B cell (primary cell): ENCODE measurements at regions not wholly inside any gene's neighbourhood (a gene's known extent, or its start where the extent isn't known, plus 50 kb on each side); places are given as distances from the start of the nearest gene placed in this dataset.
"Not testable (repeated sequence)": the region's sequence is repeated elsewhere in the genome, so short reads cannot be mapped to it uniquely, and the experiment has no call there.

ENCODE experiments used
- ATAC-seq: fragments of 200-7000 bp; cut with Tn5 transposase; one replicate; pipeline ENCODE4 v1.10.0; 2021; ENCODE audit warnings: low read depth, mild to moderate bottlenecking, moderate number of reproducible peaks, moderate library complexity
- CTCF ChIA-PET: fragments of 350-600 bp; sonication (Branson Sonifier 250); formaldehyde crosslinking; loops from one replicate; lab custom pipeline; 2021; ENCODE audit warnings: antibody characterized with exemption, inconsistent platforms; lab: Charles Lee
- POLR2A ChIA-PET: fragments of 350-600 bp; sonication (Branson Sonifier 250); formaldehyde crosslinking; loops from one replicate; lab custom pipeline; 2021; ENCODE audit warnings: antibody characterized with exemption; lab: Charles Lee
- DNase-seq: peaks from one replicate; pipeline ENCODE4 v3.0.0; 2013
- H2AFZ ChIP-seq: 2 replicates; pipeline ENCODE4 v1.6.1; 2012; ENCODE audit warnings: mild to moderate bottlenecking, low read depth, low read length; ENCODE audit not compliant: insufficient read depth, poor library complexity, severe bottlenecking
- H3K27ac ChIP-seq, 2 donors: 1 replicate in 1 of 2; 2 replicates in 1 of 2; pipeline ENCODE4 v1.5.1; 2012 to 2013; ENCODE audit warnings: low read length in 2 of 2, mild to moderate bottlenecking in 2 of 2, moderate library complexity in 1 of 2
- H3K27me3 ChIP-seq, 4 experiments: fragments of 200-600 bp in 1 of 4; sonication (generic) in 1 of 4; replicated peaks in 1 of 4; 1 replicate in 2 of 4; 2 replicates in 2 of 4; pipeline versions ENCODE4 v1.6.1 to v1.7.0; 2013 to 2016; ENCODE audit warnings: low read length in 3 of 4, mild to moderate bottlenecking in 2 of 4, mixed read lengths in 1 of 4, moderate library complexity in 1 of 4; ENCODE audit not compliant: insufficient read depth in 4 of 4, control insufficient read depth in 3 of 4; ENCODE audit errors: control extremely low read depth in 1 of 4
- H3K36me3 ChIP-seq, 2 experiments: replicated peaks in 1 of 2; 1 replicate in 1 of 2; 2 replicates in 1 of 2; pipeline versions ENCODE4 v1.6.1 to v1.7.1; 2013; ENCODE audit warnings: low read length in 1 of 2; ENCODE audit not compliant: insufficient read depth in 2 of 2, control insufficient read depth in 1 of 2; ENCODE audit errors: control extremely low read depth in 1 of 2, extremely low read depth in 1 of 2
- H3K4me1 ChIP-seq, 2 donors: fragments of 200-600 bp in 1 of 2; sonication (generic) in 1 of 2; 1 replicate in 1 of 2; 2 replicates in 1 of 2; pipeline versions ENCODE4 v1.5.1 to v1.6.1; 2013 to 2017; ENCODE audit warnings: low read length in 2 of 2; ENCODE audit not compliant: control insufficient read depth in 2 of 2, insufficient read depth in 2 of 2
- H3K4me2 ChIP-seq: replicated peaks from 2 replicates; pipeline ENCODE3; 2012; ENCODE audit warnings: mild to moderate bottlenecking, low read depth, low read length; ENCODE audit not compliant: poor library complexity, severe bottlenecking
- H3K4me3 ChIP-seq, 5 experiments: fragments of 200-600 bp in 1 of 5; sonication (generic) in 1 of 5; 1 replicate in 3 of 5; 2 replicates in 2 of 5; pipeline versions ENCODE4 v1.5.1 to v1.7.0; 2011 to 2016; ENCODE audit warnings: low read length in 4 of 5, mild to moderate bottlenecking in 4 of 5, low read depth in 2 of 5, control low read depth in 1 of 5, moderate library complexity in 1 of 5; ENCODE audit not compliant: insufficient read depth in 1 of 5; ENCODE audit errors: control extremely low read depth in 1 of 5, extremely low read depth in 1 of 5
- H3K79me2 ChIP-seq: fragments of 200-600 bp; sonication (generic); one replicate; pipeline ENCODE4 v1.6.0; 2016; ENCODE audit warnings: low read length; ENCODE audit not compliant: control insufficient read depth, insufficient read depth
- H3K9ac ChIP-seq: fragments of 200-600 bp; sonication (generic); 2 replicates; pipeline ENCODE4 v1.6.1; 2017; ENCODE audit warnings: mild to moderate bottlenecking, low read length, moderate library complexity
- H3K9me3 ChIP-seq, 3 donors: one replicate each; pipeline versions ENCODE4 v1.6.1 to v1.7.1; 2013; ENCODE audit warnings: low read length in 2 of 3; ENCODE audit not compliant: control insufficient read depth in 2 of 3, insufficient read depth in 1 of 3; ENCODE audit errors: control extremely low read depth in 1 of 3
- H4K20me1 ChIP-seq: 2 replicates; pipeline ENCODE4 v1.6.0; 2012; ENCODE audit warnings: mild to moderate bottlenecking, low read length; ENCODE audit not compliant: insufficient read depth, control insufficient read depth, poor library complexity, severe bottlenecking
- H3K27ac Mint-ChIP-seq: one replicate; pipeline ENCODE4 v1.8.0; 2021; ENCODE audit warnings: mixed read lengths
- H3K27me3 Mint-ChIP-seq: one replicate; pipeline ENCODE4 v1.8.0; 2021; ENCODE audit warnings: mixed read lengths
- H3K4me1 Mint-ChIP-seq: one replicate; pipeline ENCODE4 v1.8.0; 2021; ENCODE audit warnings: mixed read lengths
- H3K4me3 Mint-ChIP-seq: one replicate; pipeline ENCODE4 v1.8.0; 2021; ENCODE audit warnings: mixed read lengths
- H3K9me3 Mint-ChIP-seq: one replicate; pipeline ENCODE4 v1.8.0; 2022; ENCODE audit warnings: mixed read lengths; ENCODE audit not compliant: insufficient read depth
- WGBS: methylation state at CpG from one replicate; pipeline ENCODE4 v1.1.5; 2013; ENCODE audit warnings: missing lambda C conversion rate; ENCODE audit not compliant: insufficient coverage; 5-methylcytosine and 5-hydroxymethylcytosine counted together
- intact Hi-C: fragments of 100-400 bp; cut with micrococcal nuclease; formaldehyde crosslinking; loops from one replicate; pipeline ENCODE4 v1.10.0; 2022

- peak overlapping the region; percentile 38 for H3K4me2 ChIP-seq
- ChIA-PET CTCF (interaction anchor here (0.7 kb wide), 1 partner anchor 170 kb away, joined by 3 read pairs; no protein-coding TSS in a partner anchor), POLR2A (interaction anchor here (0.7 kb wide), 1 partner anchor 22 kb away, joined by 4 read pairs; no protein-coding TSS in a partner anchor)
- H3K27me3 ChIP-seq, H3K79me2 ChIP-seq, H2AFZ ChIP-seq, H3K9me3 Mint-ChIP-seq, H3K4me3 ChIP-seq, H3K36me3 ChIP-seq, H3K9ac ChIP-seq, H3K27ac ChIP-seq, H3K9me3 ChIP-seq, H4K20me1 ChIP-seq, H3K27me3 Mint-ChIP-seq: not testable (repeated sequence)
- WGBS: 7% methylated on average over 15 of the region's 21 CpGs
- H3K27ac Mint-ChIP-seq: peak overlapping the region; percentile 90
- ATAC-seq (peak; percentile 72), DNase-seq (peak; percentile 87)
- peaks cover 13 to 27% of the 10 kb centered on the region in 2 donors for H3K4me1 ChIP-seq
- peak overlapping the region; percentile 77 for H3K4me3 Mint-ChIP-seq
- intact Hi-C loops: loop anchor here (1.0 kb wide), 1 partner anchor 21 kb away; no protein-coding TSS in a partner anchor
- peaks cover 21% of the 10 kb centered on the region for H3K4me1 Mint-ChIP-seq
Observed at GRCh38 chr16:21540770-21541433, 58.5 kb upstream of the METTL9 start.

GRCh38 chr16:21541611-21542051, 57.7 kb upstream of the METTL9 start:
- Mint-ChIP-seq H3K4me3 (peak overlapping the region; percentile 77), H3K27ac (peak overlapping the region; percentile 90), H3K4me1 (peaks cover 21% of the 10 kb centered on the region)
- WGBS: 4% methylated on average over 5 of the region's 10 CpGs
- H3K4me1 ChIP-seq: peaks cover 13 to 27% of the 10 kb centered on the region in 2 donors
- H3K27me3 ChIP-seq, H3K27me3 Mint-ChIP-seq, CTCF ChIA-PET, H3K27ac ChIP-seq, H3K36me3 ChIP-seq, H3K79me2 ChIP-seq, POLR2A ChIA-PET, H3K4me2 ChIP-seq, H3K9me3 Mint-ChIP-seq, H3K9me3 ChIP-seq, H2AFZ ChIP-seq, H3K4me3 ChIP-seq, H4K20me1 ChIP-seq, H3K9ac ChIP-seq: not testable (repeated sequence)
- intact Hi-C loops: loop anchor here (1.0 kb wide), 1 partner anchor 21 kb away; no protein-coding TSS in a partner anchor
- ATAC-seq: peak; percentile 60
- DNase-seq: peak; percentile 60

DNA sequence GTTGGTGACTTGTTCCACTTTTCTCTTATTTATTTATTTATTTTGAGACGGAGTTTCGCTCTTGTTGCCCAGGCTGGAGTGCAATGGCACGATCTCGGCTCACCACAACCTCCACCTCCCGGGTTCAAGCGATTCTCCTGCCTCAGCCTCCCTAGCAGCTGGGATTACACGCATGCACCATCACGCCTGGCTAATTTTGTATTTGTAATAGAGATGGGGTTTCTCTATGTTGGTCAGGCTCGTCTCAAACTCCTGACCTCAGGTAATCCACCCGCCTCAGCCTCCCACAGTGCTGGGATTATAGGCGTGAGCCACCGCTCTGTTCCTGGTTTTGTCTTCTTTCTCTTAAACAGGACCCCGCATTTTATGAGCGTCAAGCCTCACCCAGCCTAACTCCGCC, 57.3 kb upstream of the METTL9 start:
- WGBS: no CpG with 5 or more reads among the region's 15 CpGs
- CTCF ChIA-PET: not testable (repeated sequence)

DNA sequence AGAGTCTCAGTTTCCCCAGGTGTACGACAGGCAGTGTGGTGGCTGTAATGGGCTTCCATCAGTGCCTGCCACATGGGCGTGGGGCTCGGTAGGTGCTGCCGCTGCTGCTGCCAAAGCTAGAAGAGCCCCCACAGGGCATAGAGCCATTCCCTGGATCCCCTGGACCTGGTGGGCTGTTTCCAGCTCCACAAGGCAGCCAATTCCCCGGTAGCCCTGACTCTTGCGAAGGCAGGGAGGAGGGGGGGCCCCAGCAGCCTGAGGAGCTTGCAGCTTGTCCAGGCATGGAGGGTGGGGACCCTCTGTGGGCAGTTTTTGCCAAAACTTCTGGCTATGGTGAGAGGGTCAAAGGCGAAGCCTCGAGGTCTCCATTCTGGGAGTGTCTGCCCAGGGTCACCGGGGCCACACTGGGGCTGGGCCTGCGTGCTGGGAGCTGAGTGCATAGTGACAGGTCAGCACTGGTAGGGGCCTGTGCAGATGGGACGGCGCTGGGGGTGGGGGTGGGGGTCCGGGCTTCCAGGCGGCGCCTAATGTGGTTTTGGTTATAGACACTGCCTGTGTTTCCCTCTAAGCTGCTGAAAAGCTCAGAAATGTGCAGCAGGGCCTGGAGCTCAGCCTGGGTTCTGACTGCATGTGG, 56.8 kb upstream of the METTL9 start:
- POLR2A ChIA-PET, H3K4me2 ChIP-seq, intact Hi-C loops, H3K4me3 ChIP-seq, H3K27me3 ChIP-seq, H4K20me1 ChIP-seq, H3K9ac ChIP-seq, H3K9me3 ChIP-seq, H3K9me3 Mint-ChIP-seq, H3K27me3 Mint-ChIP-seq, H3K36me3 ChIP-seq, DNase-seq, H2AFZ ChIP-seq, H3K27ac ChIP-seq, H3K79me2 ChIP-seq, H3K4me3 Mint-ChIP-seq, CTCF ChIA-PET, ATAC-seq, H3K27ac Mint-ChIP-seq: not testable (repeated sequence)
- 94% methylated on average over 2 of the region's 15 CpGs for WGBS
- H3K4me1 ChIP-seq: peaks cover 13 to 27% of the 10 kb centered on the region in 2 donors
- peaks cover 21% of the 10 kb centered on the region for H3K4me1 Mint-ChIP-seq

More for the DNA sequence above, 57.3 kb upstream of the METTL9 start:
- H2AFZ ChIP-seq, H3K27me3 ChIP-seq, H3K4me2 ChIP-seq, H3K4me3 ChIP-seq, H3K27me3 Mint-ChIP-seq, H3K9me3 ChIP-seq, H3K9ac ChIP-seq, H3K79me2 ChIP-seq, H3K27ac ChIP-seq, H4K20me1 ChIP-seq, H3K9me3 Mint-ChIP-seq, ATAC-seq, H3K36me3 ChIP-seq, intact Hi-C loops, DNase-seq, POLR2A ChIA-PET: not testable (repeated sequence)
- peaks cover 21% of the 10 kb centered on the region for H3K4me1 Mint-ChIP-seq
- peak overlapping the region; percentile 70 for H3K27ac Mint-ChIP-seq
- peaks cover 13 to 27% of the 10 kb centered on the region in 2 donors for H3K4me1 ChIP-seq
- H3K4me3 Mint-ChIP-seq: peak overlapping the region; percentile 37
